K562 (cell line): ENCODE measurements at regions not wholly inside any gene's neighbourhood (a gene's known extent, or its start where the extent isn't known, plus 50 kb on each side); places are given as distances from the start of the nearest gene placed in this dataset.

Source experiments
- CAMTA2 ChIP-seq: fragments of 250-450 bp; sonication (Bioruptor Pico); conservative IDR thresholded peaks from 2 replicates; pipeline ENCODE4 v1.5.1; 2022
- CHCHD3 ChIP-seq: fragments of 250-450 bp; sonication (Bioruptor Pico); IDR thresholded peaks from 2 replicates; pipeline ENCODE4 v2.1.2; 2022; ENCODE audit warnings: mild to moderate bottlenecking
- EZH2 ChIP-seq: IDR thresholded peaks from 2 replicates; pipeline ENCODE4 v1.6.1; 2012; ENCODE audit warnings: low read depth, mild to moderate bottlenecking, inconsistent platforms, low read length, borderline replicate concordance
- HCFC1 ChIP-seq: IDR thresholded peaks from 2 replicates; pipeline ENCODE4 v1.6.1; 2012; ENCODE audit warnings: low read depth, low read length, improper control_type of control experiment
- HDAC3 ChIP-seq: fragments of 450-650 bp; IDR thresholded peaks from 2 replicates; pipeline ENCODE4 v1.6.1; 2018; ENCODE audit warnings: borderline replicate concordance, mild to moderate bottlenecking, moderate library complexity; ENCODE audit not compliant: partially characterized antibody
- MBD2 ChIP-seq: sonication (generic); IDR thresholded peaks from 2 replicates; pipeline ENCODE4 v1.6.1; 2016; ENCODE audit warnings: low read depth, borderline replicate concordance
- PATZ1 ChIP-seq: fragments of 250-450 bp; sonication (Bioruptor Pico); IDR thresholded peaks from 2 replicates; pipeline ENCODE4 v1.5.0; 2020; ENCODE audit warnings: mild to moderate bottlenecking, borderline replicate concordance
- PBX2 ChIP-seq, 2 experiments: IDR thresholded peaks in 1 of 2; conservative IDR thresholded peaks in 1 of 2; 2 replicates each; pipeline ENCODE4 v1.6.1; 2016; ENCODE audit warnings: low read depth in 2 of 2, mild to moderate bottlenecking in 1 of 2, missing compliant biosample characterization in 1 of 2, missing genetic modification characterization in 1 of 2, moderate library complexity in 1 of 2
- RB1 ChIP-seq: fragments of 450-650 bp; IDR thresholded peaks from 2 replicates; pipeline ENCODE4 v1.6.1; 2017; ENCODE audit warnings: low read depth, mild to moderate bottlenecking
- SETDB1 ChIP-seq: IDR thresholded peaks from one replicate; pipeline ENCODE4 v1.6.1; 2012; ENCODE audit warnings: low read length, control low read depth, inconsistent platforms
- SFPQ ChIP-seq: fragments of 200-400 bp; formaldehyde crosslinking; IDR thresholded peaks from 2 replicates; pipeline ENCODE4 v1.6.1; 2017; ENCODE audit warnings: mild to moderate bottlenecking, low read depth, low read length, moderate library complexity
- SP1 ChIP-seq: sonication (generic); formaldehyde crosslinking; IDR thresholded peaks from 2 replicates; pipeline ENCODE4 v1.8.1; 2022; ENCODE audit warnings: mild to moderate bottlenecking, missing genetic modification reagents
- SRF ChIP-seq, 2 experiments: fragments of 250-450, 450-650 bp in 1 of 2; sonication (Bioruptor Pico) in 1 of 2; sonication (generic) in 1 of 2; formaldehyde crosslinking; IDR thresholded peaks; 2 replicates each; pipeline versions ENCODE4 v1.5.0 to v1.5.1; 2020 to 2022; ENCODE audit warnings: mild to moderate bottlenecking in 1 of 2, missing genetic modification reagents in 1 of 2
- ZEB2 ChIP-seq: fragments of 450-650 bp; IDR thresholded peaks from 2 replicates; pipeline ENCODE4 v1.6.1; 2016
- ZKSCAN1 ChIP-seq: fragments of 150-350 bp; IDR thresholded peaks from 2 replicates; pipeline ENCODE4 v1.6.1; 2016; ENCODE audit warnings: low read depth, low read length
- ZNF217 ChIP-seq: sonication (generic); formaldehyde crosslinking; IDR thresholded peaks from 2 replicates; pipeline ENCODE4 v1.8.0; 2022; ENCODE audit warnings: mild to moderate bottlenecking, missing genetic modification reagents
- ZNF431 ChIP-seq: sonication (generic); formaldehyde crosslinking; IDR thresholded peaks from 2 replicates; pipeline ENCODE4 v1.8.0; 2022; ENCODE audit warnings: mild to moderate bottlenecking, missing genetic modification reagents
- ZSCAN32 ChIP-seq: fragments of 450-650 bp; formaldehyde crosslinking; IDR thresholded peaks from 2 replicates; pipeline ENCODE4 v1.4.0; 2020; ENCODE audit warnings: mild to moderate bottlenecking, moderate library complexity
- TF ChIP-seq, protein P1 (sequence below): fragments of 450-650 bp; formaldehyde crosslinking; IDR thresholded peaks from 2 replicates; pipeline ENCODE4 v1.4.0; 2022; ENCODE audit warnings: mild to moderate bottlenecking, moderate library complexity

DNA sequence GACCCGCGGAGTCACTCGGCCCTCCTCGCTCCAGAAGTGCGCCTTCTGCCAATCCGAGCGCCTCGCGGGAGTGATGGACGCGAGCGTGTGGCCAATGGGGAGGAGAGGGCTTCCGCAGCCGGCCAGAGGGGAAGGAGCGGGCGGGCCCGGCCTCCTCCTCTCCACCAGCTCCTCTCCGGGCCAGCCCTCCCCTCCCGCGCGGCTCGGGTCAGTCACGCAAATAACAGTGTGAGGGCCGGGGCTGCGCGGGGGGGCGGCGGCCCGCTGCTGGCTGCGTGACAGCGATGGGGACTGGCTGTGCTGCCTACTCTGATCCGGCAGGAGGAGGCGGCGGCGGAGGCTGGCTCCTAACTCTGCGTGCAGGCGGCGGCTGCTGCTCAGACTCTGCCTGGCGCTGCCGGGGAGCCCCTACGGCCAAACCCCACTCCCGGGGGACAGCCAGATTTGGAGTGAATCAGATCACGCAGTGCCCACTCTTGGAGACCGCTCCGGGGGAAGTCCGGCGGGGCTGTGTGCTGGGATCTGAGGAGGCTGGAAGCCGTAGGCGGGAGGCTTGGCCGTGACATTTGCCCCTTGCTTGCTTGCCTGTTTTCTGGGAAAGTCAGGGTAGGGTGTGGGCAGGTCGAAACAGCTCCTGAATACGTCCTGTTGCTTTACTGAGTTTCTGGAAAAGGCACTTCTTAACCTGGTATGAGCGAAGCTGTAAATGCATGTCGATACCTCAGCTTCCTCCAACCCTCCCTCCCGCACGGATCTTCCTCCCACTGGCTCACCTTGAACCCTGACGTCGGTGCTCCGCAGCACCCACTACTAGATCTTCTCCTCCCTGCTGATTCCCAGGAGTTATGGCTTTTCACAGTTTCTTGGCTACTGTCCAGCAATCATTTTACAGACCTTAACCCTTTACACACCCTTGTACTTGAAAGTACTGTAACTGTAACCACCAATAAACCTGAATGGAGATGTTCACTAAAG is 97.9 kb upstream of the SERTAD2 start (continued):
- TF ChIP-seq PBX2 (CRISPR knock-in tag; IDR thresholded peaks at IDR 0.05; ENCODE audit: low read depth) (peak; percentile 28; the same call in 1 of the 2 replicates), PBX2 (tag; conservative IDR thresholded peaks at IDR 0.05; ENCODE audit: low read depth) (peak; percentile 95), ZKSCAN1 (no peak; the same call in 1 of the 2 replicates), HCFC1 (no peak), CHCHD3 (no peak), SP1 (CRISPR knock-in tag) (peak; percentile 86), HDAC3 (no peak), SRF (CRISPR knock-in tag; IDR thresholded peaks at IDR 0.05) (peak in 1 of 2 experiments; percentile 66; a peak in 1 of 4 replicates), SFPQ (no peak), CAMTA2 (no peak), MBD2 (peak; percentile 93; the same call in 1 of the 2 replicates), SETDB1 (no peak), RB1 (peak; percentile 88), ZSCAN32 (CRISPR knock-in tag) (no peak), PATZ1 (no peak), ZEB2 (peak; percentile 59; the same call in 1 of the 2 replicates), EZH2 (no peak), ZNF217 (CRISPR knock-in tag) (no peak), ZNF431 (CRISPR knock-in tag) (no peak)
- TF ChIP-seq, protein P1, sequence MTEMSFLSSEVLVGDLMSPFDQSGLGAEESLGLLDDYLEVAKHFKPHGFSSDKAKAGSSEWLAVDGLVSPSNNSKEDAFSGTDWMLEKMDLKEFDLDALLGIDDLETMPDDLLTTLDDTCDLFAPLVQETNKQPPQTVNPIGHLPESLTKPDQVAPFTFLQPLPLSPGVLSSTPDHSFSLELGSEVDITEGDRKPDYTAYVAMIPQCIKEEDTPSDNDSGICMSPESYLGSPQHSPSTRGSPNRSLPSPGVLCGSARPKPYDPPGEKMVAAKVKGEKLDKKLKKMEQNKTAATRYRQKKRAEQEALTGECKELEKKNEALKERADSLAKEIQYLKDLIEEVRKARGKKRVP (CRISPR knock-in tag), result no peak
